H1 (cell line): ENCODE measurements at regions not wholly inside any gene's neighbourhood (a gene's known extent, or its start where the extent isn't known, plus 50 kb on each side); places are given as distances from the start of the nearest gene placed in this dataset.
A peak's percentile ranks its signal among the peaks of the same experiment; 100 is the strongest.

ENCODE experiments used
- CTCF ChIA-PET: fragments of 300-600 bp; sonication (Branson Sonifier 250); formaldehyde crosslinking; loops from one replicate; lab custom pipeline; 2021; ENCODE audit not compliant: partially characterized antibody; lab: Charles Lee
- POLR2A ChIA-PET: fragments of 300-600 bp; sonication (Branson Sonifier 250); formaldehyde crosslinking; loops from one replicate; lab custom pipeline; 2021; ENCODE audit warnings: inconsistent platforms; ENCODE audit not compliant: partially characterized antibody; lab: Charles Lee
- DNase-seq, 2 experiments: peaks; one replicate each; pipeline versions ENCODE4 v3.0.0 to v3.0.0-alpha.2; 2010 to 2022; ENCODE audit warnings: low spot score in 2 of 2, low read depth in 1 of 2, mixed read lengths in 1 of 2
- FAIRE-seq: peaks from 2 replicates; lab custom pipeline; 2011; peaks lifted over from hg19 to GRCh38; lab: Jason Lieb, UNC
- H2AFZ ChIP-seq: 2 replicates; pipeline ENCODE4 v1.8.1; 2012; ENCODE audit warnings: low read length, inconsistent platforms
- H2AK5ac ChIP-seq: 2 replicates; pipeline ENCODE4 v1.6.1; 2013; ENCODE audit warnings: low read depth, low read length
- H2BK120ac ChIP-seq: replicated peaks from 2 replicates; pipeline ENCODE3; 2013; ENCODE audit warnings: low read depth, low read length, inconsistent platforms
- H2BK12ac ChIP-seq: 2 replicates; pipeline ENCODE4 v1.6.1; 2013; ENCODE audit warnings: low read depth, low read length
- H2BK15ac ChIP-seq: 2 replicates; pipeline ENCODE4 v1.6.1; 2013; ENCODE audit warnings: low read length
- H2BK20ac ChIP-seq: 2 replicates; pipeline ENCODE4 v1.6.1; 2013; ENCODE audit warnings: low read length
- H2BK5ac ChIP-seq: 2 replicates; pipeline ENCODE4 v1.6.1; 2013; ENCODE audit warnings: low read depth, low read length
- H3K14ac ChIP-seq: 2 replicates; pipeline ENCODE4 v1.6.1; 2013; ENCODE audit warnings: inconsistent platforms; ENCODE audit not compliant: insufficient read length
- H3K18ac ChIP-seq: 2 replicates; pipeline ENCODE4 v1.6.1; 2013; ENCODE audit warnings: low read length; ENCODE audit errors: extremely low read depth
- H3K23ac ChIP-seq: 2 replicates; pipeline ENCODE4 v1.6.1; 2013; ENCODE audit warnings: inconsistent platforms; ENCODE audit not compliant: insufficient read length
- H3K23me2 ChIP-seq: 2 replicates; pipeline ENCODE4 v1.6.1; 2013; ENCODE audit warnings: low read depth, low read length
- H3K27ac ChIP-seq: 2 replicates; pipeline ENCODE4 v1.6.1; 2011; ENCODE audit warnings: low read depth, low read length, inconsistent platforms
- H3K27me3 ChIP-seq, 4 experiments: replicated peaks in 1 of 4; 1 replicate in 1 of 4; 2 replicates in 3 of 4; pipeline versions ENCODE4 v1.6.1 to v1.8.1; 2011 to 2013; ENCODE audit warnings: low read length in 3 of 4, mild to moderate bottlenecking in 3 of 4, inconsistent platforms in 2 of 4, mixed read lengths in 2 of 4, moderate library complexity in 1 of 4; ENCODE audit not compliant: control insufficient read depth in 3 of 4, insufficient read depth in 3 of 4; ENCODE audit errors: extremely low read depth in 1 of 4
- H3K36me3 ChIP-seq, 4 experiments: 2 replicates each; pipeline versions ENCODE4 v1.6.1 to v1.8.1; 2011 to 2013; ENCODE audit warnings: mild to moderate bottlenecking in 4 of 4, low read length in 3 of 4, moderate library complexity in 2 of 4, control low read depth in 1 of 4, inconsistent platforms in 1 of 4; ENCODE audit not compliant: insufficient read depth in 4 of 4, control insufficient read depth in 2 of 4
- H3K4ac ChIP-seq: replicated peaks from 2 replicates; pipeline ENCODE3; 2013; ENCODE audit warnings: low read length, low read depth, mixed read lengths, inconsistent platforms; ENCODE audit not compliant: insufficient read length
- H3K4me1 ChIP-seq, 4 experiments: replicated peaks in 1 of 4; 1 replicate in 1 of 4; 2 replicates in 3 of 4; pipeline versions ENCODE4 v1.6.1 to v1.8.1; 2011 to 2013; ENCODE audit warnings: low read length in 3 of 4, inconsistent platforms in 2 of 4, mixed read lengths in 1 of 4; ENCODE audit not compliant: insufficient read depth in 4 of 4, control insufficient read depth in 3 of 4
- H3K4me2 ChIP-seq, 2 experiments: 2 replicates each; pipeline versions ENCODE4 v1.6.1 to v1.8.1; 2011 to 2013; ENCODE audit warnings: low read depth in 2 of 2, low read length in 2 of 2, control low read depth in 1 of 2, inconsistent platforms in 1 of 2, mild to moderate bottlenecking in 1 of 2; ENCODE audit not compliant: insufficient read depth in 1 of 2
- H3K4me3 ChIP-seq, 4 experiments: fragments of 200-600, 300-600 bp in 1 of 4; sonication (generic), shearing (Covaris generic), sonication (Bioruptor Twin) in 1 of 4; 2 replicates each; pipeline versions ENCODE4 v1.5.1 to v1.8.1; 2011 to 2016; ENCODE audit warnings: low read length in 4 of 4, low read depth in 3 of 4, control low read depth in 2 of 4, inconsistent platforms in 2 of 4, mild to moderate bottlenecking in 2 of 4, mixed read lengths in 1 of 4, moderate library complexity in 1 of 4; ENCODE audit not compliant: insufficient read depth in 2 of 4; ENCODE audit errors: extremely low read depth in 1 of 4
- H3K56ac ChIP-seq: replicated peaks from 2 replicates; pipeline ENCODE3; 2013; ENCODE audit warnings: low read depth, mild to moderate bottlenecking, mixed read lengths, low read length, inconsistent platforms; ENCODE audit not compliant: insufficient read length
- H3K79me1 ChIP-seq: 2 replicates; pipeline ENCODE4 v1.6.1; 2013; ENCODE audit warnings: low read depth, low read length, control low read depth
- H3K79me2 ChIP-seq, 2 experiments: 2 replicates each; pipeline versions ENCODE4 v1.6.1 to v1.8.1; 2012 to 2013; ENCODE audit warnings: low read length in 2 of 2, mild to moderate bottlenecking in 2 of 2, inconsistent platforms in 1 of 2; ENCODE audit not compliant: insufficient read depth in 2 of 2, control insufficient read depth in 1 of 2
- H3K9ac ChIP-seq, 4 experiments: replicated peaks in 1 of 4; 1 replicate in 1 of 4; 2 replicates in 3 of 4; pipeline versions ENCODE4 v1.6.1 to v1.8.1; 2011 to 2013; ENCODE audit warnings: low read depth in 3 of 4, low read length in 3 of 4, control low read depth in 2 of 4, mild to moderate bottlenecking in 2 of 4, moderate library complexity in 2 of 4, inconsistent platforms in 1 of 4; ENCODE audit errors: extremely low read depth in 1 of 4
- H3K9me3 ChIP-seq, 2 experiments: 2 replicates each; pipeline versions ENCODE4 v1.6.1 to v1.8.1; 2012 to 2013; ENCODE audit warnings: mild to moderate bottlenecking in 2 of 2, moderate library complexity in 2 of 2, control low read depth in 1 of 2, inconsistent platforms in 1 of 2, low read depth in 1 of 2, low read length in 1 of 2, mixed read lengths in 1 of 2; ENCODE audit not compliant: insufficient read depth in 2 of 2
- H4K20me1 ChIP-seq, 2 experiments: replicated peaks in 1 of 2; 2 replicates each; pipeline versions ENCODE3 to v1.8.1; 2011 to 2013; ENCODE audit warnings: inconsistent platforms in 2 of 2, low read length in 2 of 2, mild to moderate bottlenecking in 1 of 2; ENCODE audit not compliant: insufficient read depth in 2 of 2, control insufficient read depth in 1 of 2
- H4K5ac ChIP-seq: 2 replicates; pipeline ENCODE4 v1.6.1; 2013; ENCODE audit warnings: low read length, low read depth, mixed read lengths, inconsistent platforms; ENCODE audit not compliant: insufficient read length
- H4K8ac ChIP-seq: 2 replicates; pipeline ENCODE4 v1.8.0; 2013; ENCODE audit warnings: mild to moderate bottlenecking, moderate library complexity, low read length, inconsistent platforms; ENCODE audit not compliant: insufficient read depth; ENCODE audit errors: extremely low read depth
- H4K91ac ChIP-seq: replicated peaks from 2 replicates; pipeline ENCODE3; 2013; ENCODE audit warnings: low read length, mixed read lengths, inconsistent platforms; ENCODE audit not compliant: insufficient read length
- BRCA1 ChIP-seq: IDR thresholded peaks from 2 replicates; pipeline ENCODE4 v1.6.1; 2012; ENCODE audit warnings: low read depth, low read length, improper control_type of control experiment
- GABPA ChIP-seq: IDR thresholded peaks from 2 replicates; pipeline ENCODE4 v1.6.1; 2011; ENCODE audit warnings: mild to moderate bottlenecking, low read length, moderate library complexity, borderline replicate concordance; ENCODE audit not compliant: insufficient read depth
- RAD21 ChIP-seq, 2 experiments: IDR thresholded peaks in 1 of 2; conservative IDR thresholded peaks in 1 of 2; 2 replicates each; pipeline ENCODE4 v1.6.1; 2011; ENCODE audit warnings: low read depth in 2 of 2, low read length in 2 of 2, improper control_type of control experiment in 1 of 2, inconsistent platforms in 1 of 2, mild to moderate bottlenecking in 1 of 2, moderate library complexity in 1 of 2
- WGBS, 2 experiments: shearing (Covaris generic) in 1 of 2; methylation state at CpG; one replicate each; pipeline versions ENCODE4 v1.1.6 to v1.1.7; 2013 to 2015; ENCODE audit warnings: low lambda C conversion rate in 2 of 2, mixed read lengths in 2 of 2, inconsistent platforms in 1 of 2, low coverage in 1 of 2, missing lambda C conversion rate in 1 of 2; ENCODE audit not compliant: insufficient replicate concordance in 2 of 2, insufficient coverage in 1 of 2, insufficient read length in 1 of 2; ENCODE audit errors: extremely low coverage in 1 of 2, missing lambda C conversion rate in 1 of 2; 5-methylcytosine and 5-hydroxymethylcytosine counted together
- TF ChIP-seq, protein P1 (sequence below), 3 experiments: IDR thresholded peaks; 1 replicate in 2 of 3; 2 replicates in 1 of 3; pipeline versions ENCODE4 v1.5.1 to v1.6.1; 2011; ENCODE audit warnings: low read length in 3 of 3, mild to moderate bottlenecking in 3 of 3, inconsistent platforms in 2 of 3, low read depth in 1 of 3, moderate library complexity in 1 of 3; ENCODE audit not compliant: insufficient read depth in 1 of 3; ENCODE audit errors: control extremely low read depth in 1 of 3

DNA sequence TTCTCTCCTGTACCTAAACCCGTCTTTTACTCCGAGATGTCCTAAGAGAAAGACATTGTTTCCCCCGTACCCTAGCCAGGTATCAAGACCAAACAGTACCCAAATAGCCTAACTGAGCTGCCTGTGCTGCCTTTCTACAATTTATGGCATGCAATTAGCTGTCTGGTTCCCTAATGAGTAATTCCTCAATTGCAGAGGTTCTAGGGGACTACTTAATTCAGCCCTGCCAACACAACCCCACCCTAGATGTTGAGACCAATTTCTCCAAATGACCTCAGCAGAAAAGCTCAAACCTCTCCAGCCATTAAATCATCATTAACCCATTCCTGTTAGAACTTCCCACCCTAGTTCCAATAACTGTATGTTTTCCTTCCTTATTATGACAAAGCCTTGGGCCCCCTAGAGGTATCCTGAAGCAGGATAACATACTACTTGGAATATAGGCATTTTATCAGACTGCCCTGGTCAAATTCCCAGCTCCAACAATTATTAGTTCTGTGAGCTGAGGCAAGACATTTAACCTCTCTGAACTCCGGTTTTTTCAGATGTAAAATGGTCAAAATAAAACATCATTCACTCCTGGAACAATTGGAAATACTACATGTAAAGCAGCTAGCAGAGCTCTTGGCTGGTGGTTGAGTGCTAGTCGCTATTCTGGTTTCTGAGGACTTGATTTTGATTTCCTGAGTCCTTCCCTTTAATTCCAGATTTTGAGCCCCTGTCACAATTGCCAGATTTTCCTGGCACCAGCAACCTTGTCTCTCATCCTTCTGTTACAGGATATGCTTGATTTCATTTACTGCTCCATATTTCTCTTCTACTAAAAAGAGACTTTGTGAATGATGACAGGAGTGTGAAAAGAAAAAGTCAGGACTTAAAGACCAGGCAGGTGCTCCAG is 244.6 kb upstream of the TENM3 start:
- Histone ChIP-seq H3K79me2 (no peaks in the 10 kb centered on the region), H3K4me2 (no peak overlapping the region), H2BK5ac (no peak overlapping the region), H3K27me3 (no peaks in the 10 kb centered on the region), H2AK5ac (no peak overlapping the region), H3K79me1 (no peaks in the 10 kb centered on the region), H3K9me3 (no peaks in the 10 kb centered on the region), H3K9ac (no peak overlapping the region), H3K14ac (no peak overlapping the region), H2BK15ac (no peak overlapping the region), H4K20me1 (no peaks in the 10 kb centered on the region), H3K27ac (no peak overlapping the region), H2BK12ac (no peak overlapping the region), H3K4me1 (no peaks in the 10 kb centered on the region), H3K23me2 (no peaks in the 10 kb centered on the region), H2BK20ac (no peak overlapping the region), H2BK120ac (no peak overlapping the region), H3K18ac (no peak overlapping the region), H3K23ac (no peak overlapping the region), H3K36me3 (no peaks in the 10 kb centered on the region), H3K56ac (no peak overlapping the region), H3K4ac (no peak overlapping the region), H4K91ac (no peak overlapping the region), H4K8ac (no peak overlapping the region), H4K5ac (no peak overlapping the region), H3K4me3 (no peak overlapping the region), H2AFZ (no peak overlapping the region)
- 89% methylated on average over 5 of the region's 5 CpGs; no CpG with 5 or more reads in 1 of the 2 experiments for WGBS, 2 experiments
- FAIRE-seq: no peak
- ChIA-PET CTCF (interaction anchor here (0.9 to 1.9 kb wide), 11 partner anchors 8 to 385 kb away, joined by 3 to 8 read pairs (median 4); no protein-coding TSS in a partner anchor), POLR2A (no interaction called here)
- TF ChIP-seq GABPA (no peak), BRCA1 (no peak), RAD21 (IDR thresholded peaks at IDR 0.05 in 1 of 2, conservative IDR thresholded peaks at IDR 0.05 in 1 of 2; ENCODE audit: low read depth in 2 of 2, low read length in 2 of 2) (peak in 1 of 2 experiments; percentile 11; a peak in 1 of 4 replicates)
- TF ChIP-seq, protein P1, sequence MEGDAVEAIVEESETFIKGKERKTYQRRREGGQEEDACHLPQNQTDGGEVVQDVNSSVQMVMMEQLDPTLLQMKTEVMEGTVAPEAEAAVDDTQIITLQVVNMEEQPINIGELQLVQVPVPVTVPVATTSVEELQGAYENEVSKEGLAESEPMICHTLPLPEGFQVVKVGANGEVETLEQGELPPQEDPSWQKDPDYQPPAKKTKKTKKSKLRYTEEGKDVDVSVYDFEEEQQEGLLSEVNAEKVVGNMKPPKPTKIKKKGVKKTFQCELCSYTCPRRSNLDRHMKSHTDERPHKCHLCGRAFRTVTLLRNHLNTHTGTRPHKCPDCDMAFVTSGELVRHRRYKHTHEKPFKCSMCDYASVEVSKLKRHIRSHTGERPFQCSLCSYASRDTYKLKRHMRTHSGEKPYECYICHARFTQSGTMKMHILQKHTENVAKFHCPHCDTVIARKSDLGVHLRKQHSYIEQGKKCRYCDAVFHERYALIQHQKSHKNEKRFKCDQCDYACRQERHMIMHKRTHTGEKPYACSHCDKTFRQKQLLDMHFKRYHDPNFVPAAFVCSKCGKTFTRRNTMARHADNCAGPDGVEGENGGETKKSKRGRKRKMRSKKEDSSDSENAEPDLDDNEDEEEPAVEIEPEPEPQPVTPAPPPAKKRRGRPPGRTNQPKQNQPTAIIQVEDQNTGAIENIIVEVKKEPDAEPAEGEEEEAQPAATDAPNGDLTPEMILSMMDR (IDR thresholded peaks at IDR 0.05; ENCODE audit: control extremely low read depth in 1 of 3, insufficient read depth in 1 of 3, low read depth in 1 of 3, low read length in 3 of 3): peak in 1 of 3 experiments; percentile 24; a peak in 1 of 4 replicates
- no peak for DNase-seq
